NB4 (cell line): ENCODE measurements at regions not wholly inside any gene's neighbourhood (a gene's known extent, or its start where the extent isn't known, plus 50 kb on each side); places are given as distances from the start of the nearest gene placed in this dataset.

Experiments used
- DNase-seq: peaks from one replicate; pipeline ENCODE4 v3.0.0; 2010; ENCODE audit warnings: low read depth
- H3K4me3 ChIP-seq: one replicate; pipeline ENCODE4 v1.5.1; 2011; ENCODE audit warnings: mild to moderate bottlenecking, low read depth, low read length, moderate library complexity
- MYC ChIP-seq: IDR thresholded peaks from 2 replicates; pipeline ENCODE4 v1.6.1; 2011; ENCODE audit warnings: low read depth, low read length
- POLR2A ChIP-seq: IDR thresholded peaks from 2 replicates; pipeline ENCODE4 v1.6.1; 2011; ENCODE audit warnings: mild to moderate bottlenecking; ENCODE audit not compliant: insufficient read length; ENCODE audit errors: extremely low read depth
- TF ChIP-seq, protein P1 (sequence below): IDR thresholded peaks from one replicate; pipeline ENCODE4 v1.5.1; 2012; ENCODE audit warnings: low read depth, low read length
- TF ChIP-seq, protein P2 (sequence below): IDR thresholded peaks from 2 replicates; pipeline ENCODE4 v1.6.1; 2011; ENCODE audit warnings: low read depth, low read length

DNA sequence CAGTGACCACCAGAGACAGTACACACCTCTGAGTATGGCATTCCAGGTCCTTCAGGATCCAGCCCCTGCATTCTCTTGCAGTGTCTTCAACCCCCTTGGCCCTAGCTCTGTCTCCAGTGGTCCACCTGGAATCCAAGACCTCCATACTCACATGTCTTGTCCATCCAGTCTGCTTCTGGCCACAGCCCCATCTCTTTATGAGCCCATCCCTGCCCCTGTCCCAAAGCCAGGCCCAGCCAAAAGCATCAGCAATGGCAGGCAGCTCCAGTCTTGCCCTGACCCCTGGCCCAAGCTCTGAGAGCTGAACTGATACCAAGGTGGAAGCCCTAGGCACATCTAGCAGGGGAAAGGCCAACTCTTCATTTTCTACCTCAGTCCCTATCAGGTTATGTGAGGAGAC is 119.6 kb upstream of the PTPRT start:
- H3K4me3 ChIP-seq, result no peak overlapping the region
- TF ChIP-seq MYC (no peak), POLR2A (no peak)
- TF ChIP-seq, protein P1, sequence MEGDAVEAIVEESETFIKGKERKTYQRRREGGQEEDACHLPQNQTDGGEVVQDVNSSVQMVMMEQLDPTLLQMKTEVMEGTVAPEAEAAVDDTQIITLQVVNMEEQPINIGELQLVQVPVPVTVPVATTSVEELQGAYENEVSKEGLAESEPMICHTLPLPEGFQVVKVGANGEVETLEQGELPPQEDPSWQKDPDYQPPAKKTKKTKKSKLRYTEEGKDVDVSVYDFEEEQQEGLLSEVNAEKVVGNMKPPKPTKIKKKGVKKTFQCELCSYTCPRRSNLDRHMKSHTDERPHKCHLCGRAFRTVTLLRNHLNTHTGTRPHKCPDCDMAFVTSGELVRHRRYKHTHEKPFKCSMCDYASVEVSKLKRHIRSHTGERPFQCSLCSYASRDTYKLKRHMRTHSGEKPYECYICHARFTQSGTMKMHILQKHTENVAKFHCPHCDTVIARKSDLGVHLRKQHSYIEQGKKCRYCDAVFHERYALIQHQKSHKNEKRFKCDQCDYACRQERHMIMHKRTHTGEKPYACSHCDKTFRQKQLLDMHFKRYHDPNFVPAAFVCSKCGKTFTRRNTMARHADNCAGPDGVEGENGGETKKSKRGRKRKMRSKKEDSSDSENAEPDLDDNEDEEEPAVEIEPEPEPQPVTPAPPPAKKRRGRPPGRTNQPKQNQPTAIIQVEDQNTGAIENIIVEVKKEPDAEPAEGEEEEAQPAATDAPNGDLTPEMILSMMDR, result no peak
- TF ChIP-seq, protein P2, sequence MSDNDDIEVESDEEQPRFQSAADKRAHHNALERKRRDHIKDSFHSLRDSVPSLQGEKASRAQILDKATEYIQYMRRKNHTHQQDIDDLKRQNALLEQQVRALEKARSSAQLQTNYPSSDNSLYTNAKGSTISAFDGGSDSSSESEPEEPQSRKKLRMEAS, result no peak
- no peak for DNase-seq

DNA sequence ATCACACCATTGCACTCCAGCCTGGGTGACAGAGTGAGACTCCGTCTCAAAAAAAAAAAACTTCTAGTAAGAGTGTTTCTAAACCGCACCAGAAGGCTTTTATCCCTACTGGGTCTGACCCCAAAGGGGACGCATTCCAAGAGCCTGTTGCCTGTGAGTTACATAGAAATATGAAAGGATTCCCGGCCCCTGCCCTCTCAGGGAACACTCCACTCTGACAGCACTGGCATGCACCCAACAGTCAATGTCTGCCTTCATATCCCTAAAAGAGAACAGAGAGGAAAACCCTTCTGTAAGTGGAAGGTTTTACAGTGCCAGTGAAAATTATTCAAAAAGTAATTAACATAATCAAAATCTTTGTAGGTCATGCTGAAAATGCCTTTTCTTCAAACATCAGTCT is 117.1 kb upstream of the PTPRT start:
- H3K4me3 ChIP-seq, result no peak overlapping the region
- TF ChIP-seq, protein P1, result no peak
- no peak for TF ChIP-seq POLR2A
- no peak for TF ChIP-seq MYC
- TF ChIP-seq, protein P2, result no peak
- no peak for DNase-seq

DNA sequence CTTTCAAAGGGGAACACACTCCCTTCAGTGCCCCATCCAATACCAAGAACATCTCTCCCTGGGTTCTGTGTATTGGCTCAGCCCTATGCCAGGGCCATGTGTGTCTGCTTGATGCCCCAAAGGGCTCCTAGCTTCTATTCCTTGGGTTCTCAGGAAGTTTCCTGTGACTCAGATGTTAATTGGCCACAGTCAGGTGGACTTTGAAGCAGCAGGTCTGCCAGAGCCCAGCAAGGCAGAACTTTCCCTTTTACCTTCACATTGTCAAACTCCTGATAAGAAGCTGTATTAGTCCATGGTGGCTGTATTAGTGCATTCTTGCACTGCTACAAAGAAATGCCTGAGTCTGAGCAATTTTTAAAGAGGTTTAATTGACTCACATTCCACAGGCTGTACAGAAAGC is 116.0 kb upstream of the PTPRT start:
- H3K4me3 ChIP-seq, result no peak overlapping the region
- TF ChIP-seq POLR2A (no peak), MYC (no peak)
- TF ChIP-seq, protein P1, result no peak
- TF ChIP-seq, protein P2, result no peak
- DNase-seq, result no peak

DNA sequence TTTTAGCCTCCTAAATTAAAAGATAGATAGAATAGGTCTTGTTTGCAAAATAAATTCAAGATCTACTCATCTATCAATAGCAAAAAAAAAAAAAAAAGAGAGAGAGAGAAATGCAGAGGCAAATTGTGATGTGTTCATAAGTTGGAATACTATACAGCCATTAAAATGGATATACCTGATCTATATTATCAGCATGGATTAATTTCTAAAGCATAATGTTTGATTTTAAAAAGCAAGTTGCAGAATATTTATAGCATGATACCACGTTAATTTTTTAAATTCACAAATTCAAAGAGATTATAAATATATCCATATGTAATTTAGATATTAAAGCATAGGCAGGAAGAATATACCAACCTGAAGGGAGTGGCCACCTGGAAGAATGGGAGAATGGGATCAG is 114.9 kb upstream of the PTPRT start:
- H3K4me3 ChIP-seq, result no peak overlapping the region
- TF ChIP-seq POLR2A (no peak), MYC (no peak)
- TF ChIP-seq, protein P1, result no peak
- TF ChIP-seq, protein P2, result no peak
- no peak for DNase-seq

DNA sequence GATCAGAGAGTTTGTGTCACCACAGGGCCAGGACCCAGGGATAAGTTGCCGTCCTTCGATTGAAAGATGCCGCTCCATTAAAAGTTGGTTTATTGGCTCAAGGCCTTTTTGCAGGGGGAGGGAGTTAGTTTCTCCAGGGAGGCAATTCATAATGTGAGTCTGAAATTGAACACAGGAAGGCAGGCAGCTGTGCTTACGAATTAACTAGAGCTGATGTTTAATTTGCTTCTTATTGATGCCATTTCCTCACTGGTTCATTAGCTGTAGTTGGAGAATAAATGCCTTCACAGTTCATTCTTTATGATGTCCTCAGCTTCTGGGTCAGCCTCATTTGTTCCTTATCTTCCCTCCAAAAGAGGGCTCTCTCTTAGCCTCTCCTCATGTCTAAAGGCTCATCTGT is 113.2 kb upstream of the PTPRT start:
- TF ChIP-seq, protein P1, result no peak
- TF ChIP-seq, protein P2, result no peak
- TF ChIP-seq POLR2A, result no peak
- no peak for TF ChIP-seq MYC
- no peak overlapping the region for H3K4me3 ChIP-seq
- no peak for DNase-seq

DNA sequence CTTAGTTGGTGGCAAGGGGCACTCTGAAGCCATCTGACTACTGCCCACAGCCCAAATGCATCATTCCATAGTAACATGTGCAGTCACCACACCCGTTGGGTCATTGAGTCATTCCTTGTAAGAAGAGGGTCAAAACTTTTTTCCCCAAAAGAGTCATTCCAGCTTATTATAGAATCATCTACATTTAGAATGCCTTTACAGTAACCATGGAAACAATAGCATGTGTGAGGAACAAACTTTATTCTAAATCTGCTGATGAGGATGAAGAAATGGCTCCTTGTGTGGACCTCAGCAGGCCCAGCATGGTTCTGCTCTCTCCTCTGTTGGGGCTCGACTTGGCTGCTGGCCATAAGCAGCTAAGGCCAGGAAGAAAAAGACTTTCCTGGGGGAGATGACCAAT is 111.2 kb upstream of the PTPRT start:
- no peak for DNase-seq
- TF ChIP-seq, protein P2, result no peak
- no peak for TF ChIP-seq POLR2A
- no peak for TF ChIP-seq MYC
- TF ChIP-seq, protein P1, result no peak

More for the DNA sequence above, 111.2 kb upstream of the PTPRT start:
- no peak overlapping the region for H3K4me3 ChIP-seq
